Neural progenitor cell (in vitro differentiated cells): ENCODE measurements at regions not wholly inside any gene's neighbourhood (a gene's known extent, or its start where the extent isn't known, plus 50 kb on each side); places are given as distances from the start of the nearest gene placed in this dataset.
"Not testable (repeated sequence)": the region's sequence is repeated elsewhere in the genome, so short reads cannot be mapped to it uniquely, and the experiment has no call there.

Experiments used
- DNase-seq: peaks from one replicate; pipeline ENCODE4 v3.0.0-alpha.2; 2016; ENCODE audit warnings: low spot score
- H2AFZ ChIP-seq: fragments of 200-600 bp; sonication (generic); replicated peaks from 2 replicates; pipeline ENCODE4 v1.6.1; 2016; ENCODE audit warnings: antibody characterized with exemption
- H3F3A ChIP-seq: fragments of 200-600 bp; sonication (generic); 2 replicates; pipeline ENCODE4 v1.6.1; 2016; ENCODE audit warnings: antibody characterized with exemption, low read depth
- H3K27ac ChIP-seq: fragments of 200-600 bp; sonication (generic); 2 replicates; pipeline ENCODE4 v1.5.1; 2016; ENCODE audit warnings: mild to moderate bottlenecking
- H3K27me3 ChIP-seq: fragments of 200-600 bp; sonication (generic); 2 replicates; pipeline ENCODE4 v1.6.1; 2016; ENCODE audit warnings: mild to moderate bottlenecking, moderate library complexity
- H3K36me3 ChIP-seq: fragments of 200-600 bp; sonication (generic); 2 replicates; pipeline ENCODE4 v1.5.1; 2016
- H3K4me1 ChIP-seq: fragments of 200-600 bp; sonication (generic); 2 replicates; pipeline ENCODE4 v1.6.1; 2016; ENCODE audit warnings: mixed run types
- H3K4me2 ChIP-seq: fragments of 200-600 bp; sonication (generic); 2 replicates; pipeline ENCODE4 v1.6.1; 2016
- H3K4me3 ChIP-seq: fragments of 200-600 bp; sonication (generic); 2 replicates; pipeline ENCODE4 v1.5.1; 2016
- H3K79me2 ChIP-seq: fragments of 200-600 bp; sonication (generic); 2 replicates; pipeline ENCODE4 v1.6.1; 2016; ENCODE audit warnings: low read depth
- H3K9ac ChIP-seq: fragments of 200-600 bp; sonication (generic); 2 replicates; pipeline ENCODE4 v1.6.1; 2016
- H3K9me3 ChIP-seq: fragments of 200-600 bp; sonication (generic); 2 replicates; pipeline ENCODE4 v1.5.1; 2016; ENCODE audit warnings: low read depth
- H4K20me1 ChIP-seq: fragments of 200-600 bp; sonication (generic); 2 replicates; pipeline ENCODE4 v1.6.1; 2016; ENCODE audit warnings: low read depth
- H3K27ac Mint-ChIP-seq: 3 replicates; pipeline ENCODE4 v1.8.0; 2021; ENCODE audit warnings: mixed read lengths
- H3K27me3 Mint-ChIP-seq: 2 replicates; pipeline ENCODE4 v1.8.0; 2022; ENCODE audit warnings: low read depth, mild to moderate bottlenecking, inconsistent platforms, moderate library complexity, mixed read lengths; ENCODE audit not compliant: insufficient read depth
- H3K36me3 Mint-ChIP-seq: 3 replicates; pipeline ENCODE4 v1.8.0; 2021; ENCODE audit warnings: mixed read lengths
- H3K4me1 Mint-ChIP-seq: 3 replicates; pipeline ENCODE4 v1.8.0; 2021; ENCODE audit warnings: mixed read lengths
- H3K4me3 Mint-ChIP-seq: 3 replicates; pipeline ENCODE4 v1.8.0; 2021; ENCODE audit warnings: mild to moderate bottlenecking, moderate library complexity, mixed read lengths
- H3K9me3 Mint-ChIP-seq: 3 replicates; pipeline ENCODE4 v1.8.0; 2020; ENCODE audit warnings: mixed read lengths
- CTCF ChIP-seq: fragments of 200-600 bp; sonication (generic); IDR thresholded peaks from 2 replicates; pipeline ENCODE4 v1.5.1; 2017; ENCODE audit warnings: antibody characterized with exemption, mild to moderate bottlenecking
- EZH2 ChIP-seq: fragments of 200-600 bp; sonication (generic); IDR thresholded peaks from 2 replicates; pipeline ENCODE4 v1.6.1; 2017; ENCODE audit warnings: antibody characterized with exemption, mild to moderate bottlenecking, moderate library complexity
- EZH2phosphoT487 ChIP-seq: fragments of 200-600 bp; sonication (generic); IDR thresholded peaks from 2 replicates; pipeline ENCODE4 v1.6.1; 2017; ENCODE audit warnings: antibody characterized with exemption

- H3K4me3 ChIP-seq: no peak overlapping the region
- H3K36me3 Mint-ChIP-seq: no peaks in the 10 kb centered on the region
- H3K9ac ChIP-seq: no peak overlapping the region
- no peaks in the 10 kb centered on the region for H3K36me3 ChIP-seq
- peaks cover 5% of the 10 kb centered on the region for H3K9me3 ChIP-seq
- no peak overlapping the region for H3K4me3 Mint-ChIP-seq
- H4K20me1 ChIP-seq: no peaks in the 10 kb centered on the region
- no peak overlapping the region for H3K4me2 ChIP-seq
- H3K27me3 Mint-ChIP-seq: no peaks in the 10 kb centered on the region
- H3F3A ChIP-seq: no peaks in the 10 kb centered on the region
- no peak overlapping the region for H2AFZ ChIP-seq
- no peaks in the 10 kb centered on the region for H3K79me2 ChIP-seq
- H3K9me3 Mint-ChIP-seq: peaks cover 7% of the 10 kb centered on the region
- TF ChIP-seq EZH2 (no peak), CTCF (no peak)
- H3K27ac ChIP-seq: no peak overlapping the region
- no peaks in the 10 kb centered on the region for H3K4me1 Mint-ChIP-seq
- no peaks in the 10 kb centered on the region for H3K27me3 ChIP-seq
- DNase-seq: no peak
- H3K27ac Mint-ChIP-seq: no peak overlapping the region
- H3K4me1 ChIP-seq: no peaks in the 10 kb centered on the region
Observed at GRCh38 chrX:63418211-63418610, 67.1 kb upstream of the SPIN4 start.

- H3K27me3 ChIP-seq: no peaks in the 10 kb centered on the region
- no peaks in the 10 kb centered on the region for H3F3A ChIP-seq
- H2AFZ ChIP-seq: no peak overlapping the region
- Mint-ChIP-seq H3K9me3 (peaks cover 7% of the 10 kb centered on the region), H3K27ac (no peak overlapping the region), H3K4me1 (no peaks in the 10 kb centered on the region), H3K4me3 (no peak overlapping the region), H3K27me3 (no peaks in the 10 kb centered on the region), H3K36me3 (no peaks in the 10 kb centered on the region)
- no peak overlapping the region for H3K4me3 ChIP-seq
- TF ChIP-seq CTCF (no peak), EZH2phosphoT487 (no peak), EZH2 (no peak)
- no peak overlapping the region for H3K4me2 ChIP-seq
- no peaks in the 10 kb centered on the region for H4K20me1 ChIP-seq
- H3K27ac ChIP-seq: no peak overlapping the region
- no peaks in the 10 kb centered on the region for H3K4me1 ChIP-seq
- H3K36me3 ChIP-seq: no peaks in the 10 kb centered on the region
- no peak for DNase-seq
- no peaks in the 10 kb centered on the region for H3K79me2 ChIP-seq
- H3K9me3 ChIP-seq: no peaks in the 10 kb centered on the region
- H3K9ac ChIP-seq: no peak overlapping the region
Observed at GRCh38 chrX:63417649-63418048, 66.5 kb upstream of the SPIN4 start.

- not testable (repeated sequence) for H3K9ac ChIP-seq, H3K27ac ChIP-seq, DNase-seq, H3K4me3 ChIP-seq, H4K20me1 ChIP-seq, H3K27me3 ChIP-seq, H2AFZ ChIP-seq, H3K4me2 ChIP-seq, H3K4me3 Mint-ChIP-seq, H3K27ac Mint-ChIP-seq, H3K36me3 ChIP-seq, H3K9me3 Mint-ChIP-seq, H3K4me1 ChIP-seq, H3K9me3 ChIP-seq, H3K36me3 Mint-ChIP-seq, H3K79me2 ChIP-seq, H3F3A ChIP-seq, H3K4me1 Mint-ChIP-seq, H3K27me3 Mint-ChIP-seq
Observed at GRCh38 chrX:63409934-63410333, 58.8 kb upstream of the SPIN4 start.

GRCh38 chrX:63408050-63408449, 56.9 kb upstream of the SPIN4 start:
- no peak overlapping the region for H3K27ac ChIP-seq
- H3K9ac ChIP-seq: no peak overlapping the region
- no peak for TF ChIP-seq EZH2
- H3K4me2 ChIP-seq: no peak overlapping the region
- H4K20me1 ChIP-seq: no peaks in the 10 kb centered on the region
- H3K27me3 ChIP-seq: no peaks in the 10 kb centered on the region
- no peaks in the 10 kb centered on the region for H3K36me3 ChIP-seq
- peaks cover 2% of the 10 kb centered on the region for H3K9me3 Mint-ChIP-seq
- peaks cover 3% of the 10 kb centered on the region for H3K9me3 ChIP-seq
- H3K79me2 ChIP-seq: no peaks in the 10 kb centered on the region
- no peaks in the 10 kb centered on the region for H3K36me3 Mint-ChIP-seq
- H3K4me3 ChIP-seq: no peak overlapping the region
- H3K4me3 Mint-ChIP-seq: no peak overlapping the region
- no peak overlapping the region for H2AFZ ChIP-seq
- H3K4me1 Mint-ChIP-seq: no peaks in the 10 kb centered on the region
- no peaks in the 10 kb centered on the region for H3F3A ChIP-seq
- peaks cover 5% of the 10 kb centered on the region for H3K27me3 Mint-ChIP-seq
- no peak for DNase-seq
- no peaks in the 10 kb centered on the region for H3K4me1 ChIP-seq
- H3K27ac Mint-ChIP-seq: no peak overlapping the region
